Astrocyte of the spinal cord (primary cell): ENCODE measurements at regions not wholly inside any gene's neighbourhood (a gene's known extent, or its start where the extent isn't known, plus 50 kb on each side); places are given as distances from the start of the nearest gene placed in this dataset.
A peak's percentile ranks its signal among the peaks of the same experiment; 100 is the strongest.

Experiments
- DNase-seq: peaks from one replicate; pipeline ENCODE4 v3.0.0; 2011; ENCODE audit warnings: low read depth, low spot score
- H3K4me3 ChIP-seq: 2 replicates; pipeline ENCODE4 v1.5.1; 2011; ENCODE audit warnings: low read depth, mild to moderate bottlenecking, low read length, moderate library complexity
- CTCF ChIP-seq: IDR thresholded peaks from 2 replicates; pipeline ENCODE4 v1.5.1; 2012; ENCODE audit warnings: low read depth, mild to moderate bottlenecking, low read length, inconsistent platforms
- in situ Hi-C: cut with HindIII; loops from 2 replicates; pipeline ENCODE4 v1.10.0; 2017; ENCODE audit warnings: low sequenced_read_pairs

- H3K4me3 ChIP-seq: no peak overlapping the region
- no peak for DNase-seq
- in situ Hi-C loops: no loop called here
- no peak for TF ChIP-seq CTCF
These were observed 84.3 kb downstream of the DYRK2 start for GRCh38 chr12:67732857-67733256.

- TF ChIP-seq CTCF: no peak
- H3K4me3 ChIP-seq: no peak overlapping the region
- no peak for DNase-seq
- in situ Hi-C loops: no loop called here
These were observed 87.3 kb downstream of the DYRK2 start for GRCh38 chr12:67735868-67736267.

- H3K4me3 ChIP-seq: no peak overlapping the region
- no peak for TF ChIP-seq CTCF
- peak; percentile 45 for DNase-seq
- in situ Hi-C loops: no loop called here
These were observed 92.2 kb downstream of the DYRK2 start for GRCh38 chr12:67740711-67741110.

- in situ Hi-C loops: no loop called here
- DNase-seq: peak; percentile 28
- no peak for TF ChIP-seq CTCF
- H3K4me3 ChIP-seq: no peak overlapping the region
These were observed 92.7 kb downstream of the DYRK2 start for GRCh38 chr12:67741270-67741669.

GRCh38 chr12:67742461-67742860 is 93.9 kb downstream of the DYRK2 start:
- no peak overlapping the region for H3K4me3 ChIP-seq
- in situ Hi-C loops: no loop called here
- no peak for TF ChIP-seq CTCF
- DNase-seq: no peak

GRCh38 chr12:67747869-67748742 is 99.6 kb downstream of the DYRK2 start:
- H3K4me3 ChIP-seq: no peak overlapping the region
- peak; percentile 61 for DNase-seq
- in situ Hi-C loops: no loop called here
- TF ChIP-seq CTCF: no peak
